ENCODE measurements at regions not wholly inside any gene's neighbourhood (a gene's known extent, or its start where the extent isn't known, plus 50 kb on each side); places are given as distances from the start of the nearest gene placed in this dataset.

DNA sequence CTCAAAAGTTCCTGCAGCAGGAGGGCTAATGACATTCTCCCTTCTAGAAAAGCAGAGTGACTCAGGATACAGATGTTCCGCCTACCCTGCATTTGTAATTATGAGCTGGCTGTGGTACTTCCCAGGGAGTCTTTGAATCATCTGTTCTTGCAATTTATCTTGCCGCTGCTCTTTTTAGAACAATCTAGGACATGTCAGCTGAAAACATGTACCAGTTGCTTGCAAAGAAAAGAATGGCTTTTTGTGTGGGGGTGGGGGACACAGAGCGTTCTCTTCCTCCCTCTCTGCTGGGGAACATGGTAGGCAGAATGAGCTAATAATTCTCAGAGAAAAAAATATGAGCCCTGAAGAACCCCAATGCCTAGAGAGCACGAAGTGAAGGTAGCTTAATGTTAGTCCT lies 51.7 kb upstream of the TUT7 start:
- DNase-seq, result peak; percentile 33 to 39

GRCh38 chr9:86405086-86405491 lies 50.9 kb upstream of the TUT7 start:
- DNase-seq, result no peak
